COLO668 (cell line): ENCODE measurements at regions not wholly inside any gene's neighbourhood (a gene's known extent, or its start where the extent isn't known, plus 50 kb on each side); places are given as distances from the start of the nearest gene placed in this dataset.
"Not testable (repeated sequence)": the region's sequence is repeated elsewhere in the genome, so short reads cannot be mapped to it uniquely, and the experiment has no call there.

Experiments
- DNase-seq: peaks from one replicate; lab custom pipeline; 2025; ENCODE audit not compliant: unreplicated experiment; lab: John Stamatoyannopoulos, UW

GRCh38 chr3:162369306-162369705, 872.7 kb downstream of the OTOL1 start:
- DNase-seq: no peak

- no peak for DNase-seq
Measured at GRCh38 chr3:162370141-162370540, 873.5 kb downstream of the OTOL1 start.

- DNase-seq: no peak
Measured at GRCh38 chr3:162376761-162377160, 880.2 kb downstream of the OTOL1 start.

GRCh38 chr3:162377608-162378007, 881.0 kb downstream of the OTOL1 start:
- DNase-seq: no peak

GRCh38 chr3:162385387-162385786, 888.8 kb downstream of the OTOL1 start:
- DNase-seq: no peak

GRCh38 chr3:162390891-162391290, 894.3 kb downstream of the OTOL1 start:
- no peak for DNase-seq

GRCh38 chr3:162391301-162391700, 894.7 kb downstream of the OTOL1 start:
- no peak for DNase-seq

GRCh38 chr3:162395496-162395895, 898.9 kb downstream of the OTOL1 start:
- no peak for DNase-seq

GRCh38 chr3:162398554-162398953, 901.9 kb downstream of the OTOL1 start:
- no peak for DNase-seq

GRCh38 chr3:162400697-162401096, 904.1 kb downstream of the OTOL1 start:
- DNase-seq: no peak

- not testable (repeated sequence) for DNase-seq
Measured at GRCh38 chr3:162411556-162411955, 914.9 kb downstream of the OTOL1 start.

GRCh38 chr3:162421721-162422120, 925.1 kb downstream of the OTOL1 start:
- DNase-seq: no peak

GRCh38 chr3:162428192-162428591, 931.6 kb downstream of the OTOL1 start:
- DNase-seq: no peak

GRCh38 chr3:162435750-162436149, 939.1 kb downstream of the OTOL1 start:
- DNase-seq: no peak

GRCh38 chr3:162436826-162437225, 940.2 kb downstream of the OTOL1 start:
- DNase-seq: no peak

- no peak for DNase-seq
Measured at GRCh38 chr3:162437480-162437879, 940.9 kb downstream of the OTOL1 start.

- DNase-seq: no peak
Measured at GRCh38 chr3:162441716-162442115, 945.1 kb downstream of the OTOL1 start.

- no peak for DNase-seq
Measured at GRCh38 chr3:162443376-162443775, 946.8 kb downstream of the OTOL1 start.

- no peak for DNase-seq
Measured at GRCh38 chr3:162468791-162469190, 972.2 kb downstream of the OTOL1 start.

- no peak for DNase-seq
Measured at GRCh38 chr3:162487138-162487537, 990.5 kb downstream of the OTOL1 start.

GRCh38 chr3:162489853-162490252, 993.2 kb downstream of the OTOL1 start:
- no peak for DNase-seq

- DNase-seq: no peak
Measured at GRCh38 chr3:162491952-162492351, 995.3 kb downstream of the OTOL1 start.

- DNase-seq: no peak
Measured at GRCh38 chr3:162492446-162493081, 996.0 kb downstream of the OTOL1 start.
